ENCODE measurements at regions not wholly inside any gene's neighbourhood (a gene's known extent, or its start where the extent isn't known, plus 50 kb on each side); places are given as distances from the start of the nearest gene placed in this dataset.

DNA sequence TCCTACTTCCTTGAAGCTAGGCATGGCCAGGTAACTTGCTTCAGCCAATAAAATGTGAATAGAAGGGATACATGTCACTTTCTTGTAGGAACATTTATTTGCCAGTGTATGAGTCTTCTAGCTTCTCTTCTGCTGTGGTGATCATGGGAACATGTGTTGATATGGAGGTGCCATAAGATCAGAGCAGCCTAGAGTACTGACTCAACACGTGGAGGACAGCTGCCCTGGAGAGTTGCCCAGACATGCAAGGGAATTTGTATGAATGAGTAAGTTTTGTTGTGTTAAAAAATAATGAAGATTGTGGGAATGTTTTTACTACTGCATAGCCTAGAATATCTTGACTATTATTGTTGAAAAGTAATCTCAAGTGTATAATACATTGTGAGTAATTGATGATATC is 502.3 kb downstream of the NUF2 start:
- Histone ChIP-seq H3K27ac (ENCODE audit: insufficient read depth, low read length) (no peak overlapping the region), H2BK120ac (ENCODE audit: low read depth, low read length) (no peak overlapping the region), H4K91ac (ENCODE audit: insufficient read depth, low read depth, low read length) (no peak overlapping the region), H3K4me2 (ENCODE audit: low read depth, low read length) (no peak overlapping the region), H3K9ac (ENCODE audit: low read depth, low read length) (no peak overlapping the region), H3K4me1 (ENCODE audit: control insufficient read depth, insufficient read depth, low read length) (no peaks in the 10 kb centered on the region), H3K9me1 (ENCODE audit: insufficient read depth, low read length) (no peaks in the 10 kb centered on the region), H3K79me1 (ENCODE audit: low read depth in 1 of 2, low read length in 2 of 2) (no peaks in the 10 kb centered on the region), H3K9me3 (ENCODE audit: control insufficient read depth, insufficient read depth, low read length) (no peaks in the 10 kb centered on the region), H3K27me3 (ENCODE audit: control insufficient read depth, insufficient read depth, low read length) (no peaks in the 10 kb centered on the region), H2AFZ (replicated peaks; ENCODE audit: low read length, poor library complexity) (no peak overlapping the region), H3K18ac (ENCODE audit: low read depth, low read length) (no peak overlapping the region), H3K36me3 (ENCODE audit: control insufficient read depth, insufficient read depth, low read length) (no peaks in the 10 kb centered on the region), H4K8ac (ENCODE audit: low read depth in 2 of 2, low read length in 2 of 2) (no peak overlapping the region), H4K20me1 (ENCODE audit: insufficient read depth, low read length) (no peaks in the 10 kb centered on the region), H4K5ac (ENCODE audit: low read depth, low read length) (no peak overlapping the region), H2BK5ac (ENCODE audit: low read depth, low read length, poor library complexity, severe bottlenecking) (no peak overlapping the region), H3K23ac (ENCODE audit: low read depth, low read length) (no peak overlapping the region), H2AK5ac (ENCODE audit: low read depth, low read length) (no peak overlapping the region), H3K14ac (replicated peaks; ENCODE audit: low read depth, low read length) (no peak overlapping the region), H2AK9ac (replicated peaks; ENCODE audit: low read depth, low read length, poor library complexity) (no peak overlapping the region), H3K4me3 (ENCODE audit: insufficient read depth, low read depth, low read length) (no peak overlapping the region), H3K4ac (ENCODE audit: low read depth, low read length) (no peak overlapping the region), H3K56ac (ENCODE audit: extremely low read depth, insufficient read depth, low read length) (no peak overlapping the region), H2BK15ac (ENCODE audit: low read depth, low read length) (no peak overlapping the region), H2BK20ac (ENCODE audit: low read depth, low read length) (no peak overlapping the region)
- dilution Hi-C loops (cut with HindIII; ENCODE audit: low sequenced_read_pairs, unreplicated experiment) (no loop called here), in situ Hi-C loops (cut with MboI; ENCODE audit: low sequenced_read_pairs) (no loop called here), intact Hi-C loops (cut with micrococcal nuclease) (loop anchor here (5.0 to 10.0 kb wide), 3 partner anchors 803 to 1251 kb away; no protein-coding TSS in a partner anchor)
- TF ChIP-seq BHLHE40 (IDR thresholded peaks at IDR 0.05; ENCODE audit: low read depth, low read length) (no peak), RCOR1 (IDR thresholded peaks at IDR 0.05; ENCODE audit: insufficient replicate concordance, low read length) (no peak), CHD1 (IDR thresholded peaks at IDR 0.05; ENCODE audit: low read depth, low read length) (no peak), CTCF (conservative IDR thresholded peaks at IDR 0.05; ENCODE audit: low read depth, low read length) (no peak), RFX5 (IDR thresholded peaks at IDR 0.05; ENCODE audit: low read depth, low read length) (no peak), SMC3 (IDR thresholded peaks at IDR 0.05; ENCODE audit: low read depth, low read length) (no peak), RAD21 (IDR thresholded peaks at IDR 0.05; ENCODE audit: low read length) (no peak), MAZ (IDR thresholded peaks at IDR 0.05; ENCODE audit: borderline replicate concordance, low read depth, low read length) (no peak), FOS (IDR thresholded peaks at IDR 0.05; ENCODE audit: low read depth, low read length) (no peak), CEBPB (IDR thresholded peaks at IDR 0.05; ENCODE audit: low read depth, low read length) (no peak), MXI1 (IDR thresholded peaks at IDR 0.05; ENCODE audit: borderline replicate concordance, low read depth, low read length) (no peak), MAFK (IDR thresholded peaks at IDR 0.05; ENCODE audit: low read depth, low read length) (no peak), POLR2A (IDR thresholded peaks at IDR 0.05; ENCODE audit: low read depth, low read length) (no peak)
- TF ChIP-seq, protein P1, sequence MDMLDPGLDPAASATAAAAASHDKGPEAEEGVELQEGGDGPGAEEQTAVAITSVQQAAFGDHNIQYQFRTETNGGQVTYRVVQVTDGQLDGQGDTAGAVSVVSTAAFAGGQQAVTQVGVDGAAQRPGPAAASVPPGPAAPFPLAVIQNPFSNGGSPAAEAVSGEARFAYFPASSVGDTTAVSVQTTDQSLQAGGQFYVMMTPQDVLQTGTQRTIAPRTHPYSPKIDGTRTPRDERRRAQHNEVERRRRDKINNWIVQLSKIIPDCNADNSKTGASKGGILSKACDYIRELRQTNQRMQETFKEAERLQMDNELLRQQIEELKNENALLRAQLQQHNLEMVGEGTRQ (IDR thresholded peaks at IDR 0.05; ENCODE audit: low read depth, low read length), result no peak
- ATAC-seq (ENCODE audit: low read depth) (no peak), DNase-seq (peak; percentile 43)
- POLR2A ChIA-PET (ENCODE audit: unreplicated experiment), result no interaction called here
- CTCF ChIA-PET, result interaction anchor here (0.6 kb wide), 1 partner anchor 65 kb away, joined by 3 read pairs; no protein-coding TSS in a partner anchor
- WGBS, 2 experiments (ENCODE audit: extremely low coverage in 2 of 2, insufficient read length in 1 of 2), result no CpG with 5 or more reads among the region's 1 CpG
- BruUV-seq (replicated peaks), result no TSS peak

Measured in IMR-90 (cell line).